ENCODE measurements at regions not wholly inside any gene's neighbourhood (a gene's known extent, or its start where the extent isn't known, plus 50 kb on each side); places are given as distances from the start of the nearest gene placed in this dataset.

- no peak for TF ChIP-seq CTCF (IDR thresholded peaks at IDR 0.05)
- no peak for TF ChIP-seq ZFX (IDR thresholded peaks at IDR 0.05; ENCODE audit: borderline replicate concordance)
Observed at GRCh38 chr3:72086743-72087087, 301.8 kb upstream of the PROK2 start.
